ENCODE measurements at regions not wholly inside any gene's neighbourhood (a gene's known extent, or its start where the extent isn't known, plus 50 kb on each side); places are given as distances from the start of the nearest gene placed in this dataset.

DNA sequence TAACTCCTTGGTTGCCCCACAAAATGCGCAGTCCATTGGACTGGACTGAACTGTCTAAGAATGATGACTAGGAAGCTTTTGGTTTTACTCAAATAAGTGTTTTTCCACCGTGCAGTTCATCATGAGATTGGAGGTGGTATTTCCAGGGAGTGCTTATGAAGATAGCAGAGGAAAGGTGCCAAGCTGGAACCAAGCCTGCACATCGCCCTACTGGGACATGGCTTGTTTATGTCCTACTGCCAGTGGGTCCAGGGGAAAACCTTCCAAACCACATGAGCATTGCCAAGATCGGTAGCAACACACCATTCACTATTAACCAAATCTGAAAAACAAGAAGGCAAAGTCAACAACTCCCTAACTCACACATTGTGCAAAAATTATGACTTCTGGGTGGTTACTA lies 54.7 kb upstream of the DSCAM start:
- TF ChIP-seq, protein P1, sequence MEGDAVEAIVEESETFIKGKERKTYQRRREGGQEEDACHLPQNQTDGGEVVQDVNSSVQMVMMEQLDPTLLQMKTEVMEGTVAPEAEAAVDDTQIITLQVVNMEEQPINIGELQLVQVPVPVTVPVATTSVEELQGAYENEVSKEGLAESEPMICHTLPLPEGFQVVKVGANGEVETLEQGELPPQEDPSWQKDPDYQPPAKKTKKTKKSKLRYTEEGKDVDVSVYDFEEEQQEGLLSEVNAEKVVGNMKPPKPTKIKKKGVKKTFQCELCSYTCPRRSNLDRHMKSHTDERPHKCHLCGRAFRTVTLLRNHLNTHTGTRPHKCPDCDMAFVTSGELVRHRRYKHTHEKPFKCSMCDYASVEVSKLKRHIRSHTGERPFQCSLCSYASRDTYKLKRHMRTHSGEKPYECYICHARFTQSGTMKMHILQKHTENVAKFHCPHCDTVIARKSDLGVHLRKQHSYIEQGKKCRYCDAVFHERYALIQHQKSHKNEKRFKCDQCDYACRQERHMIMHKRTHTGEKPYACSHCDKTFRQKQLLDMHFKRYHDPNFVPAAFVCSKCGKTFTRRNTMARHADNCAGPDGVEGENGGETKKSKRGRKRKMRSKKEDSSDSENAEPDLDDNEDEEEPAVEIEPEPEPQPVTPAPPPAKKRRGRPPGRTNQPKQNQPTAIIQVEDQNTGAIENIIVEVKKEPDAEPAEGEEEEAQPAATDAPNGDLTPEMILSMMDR (IDR thresholded peaks at IDR 0.05; ENCODE audit: low read depth, low read length) = no peak
- DNase-seq (ENCODE audit: low read depth, low spot score) = no peak
- Histone ChIP-seq H3K4me3 (ENCODE audit: low read depth, low read length) (no peak overlapping the region), H3K27me3 (ENCODE audit: control insufficient read depth, insufficient read depth, low read length) (no peaks in the 10 kb centered on the region), H3K27ac (ENCODE audit: low read depth, low read length) (no peak overlapping the region), H3K9me3 (ENCODE audit: control insufficient read depth, insufficient read depth, low read length) (peaks cover 34% of the 10 kb centered on the region)
- POLR2A ChIA-PET = no interaction called here
- CTCF ChIA-PET = no interaction called here

DNA sequence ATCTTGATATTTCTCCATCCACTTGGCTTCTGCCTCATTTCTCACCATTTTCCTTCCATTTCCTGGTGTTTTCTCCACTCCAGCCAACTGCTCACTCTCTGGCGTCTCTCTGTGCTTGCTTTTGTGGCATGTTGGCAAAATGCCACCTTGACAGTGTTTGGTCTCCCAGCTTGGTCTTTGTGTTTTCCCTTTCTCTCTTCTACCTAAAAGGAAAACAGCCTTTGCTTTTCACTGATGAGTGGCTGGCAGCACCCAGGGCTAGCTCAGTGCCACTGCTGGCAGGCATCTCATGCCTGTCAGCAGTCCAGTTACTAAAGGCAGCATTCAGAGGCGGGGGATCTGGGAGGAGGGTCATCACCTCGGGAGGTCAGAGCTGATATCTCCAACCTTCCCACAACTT lies 55.3 kb upstream of the DSCAM start:
- no peak overlapping the region for H3K27ac ChIP-seq (ENCODE audit: low read depth, low read length)
- peaks cover 31% of the 10 kb centered on the region for H3K9me3 ChIP-seq (ENCODE audit: control insufficient read depth, insufficient read depth, low read length)
- CTCF ChIA-PET = no interaction called here
- POLR2A ChIA-PET = no interaction called here
- no peak for DNase-seq (ENCODE audit: low read depth, low spot score)
- TF ChIP-seq, protein P1 (IDR thresholded peaks at IDR 0.05; ENCODE audit: low read depth, low read length) = no peak
- H3K27me3 ChIP-seq (ENCODE audit: control insufficient read depth, insufficient read depth, low read length) = no peaks in the 10 kb centered on the region
- H3K4me3 ChIP-seq (ENCODE audit: low read depth, low read length) = no peak overlapping the region

DNA sequence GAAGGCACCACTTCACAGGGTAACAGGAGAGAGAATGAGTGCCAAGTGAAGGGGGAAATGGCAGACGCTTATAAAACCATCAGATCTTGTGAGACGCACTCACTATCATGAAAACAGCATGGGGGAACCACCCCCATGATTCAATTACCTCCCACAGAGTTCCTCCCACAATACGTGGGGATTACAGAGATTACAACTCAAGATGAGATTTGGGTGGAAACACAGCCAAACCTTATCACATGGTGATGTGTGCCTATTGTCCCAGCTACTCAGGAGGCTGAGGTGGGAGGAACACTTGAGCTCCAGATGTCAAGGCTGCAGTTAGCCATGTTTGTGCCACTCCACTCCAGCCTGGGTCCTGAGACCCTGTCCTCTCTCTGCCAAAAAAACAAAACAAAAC lies 56.0 kb upstream of the DSCAM start:
- Histone ChIP-seq H3K27ac (ENCODE audit: low read depth, low read length) (no peak overlapping the region), H3K4me3 (ENCODE audit: low read depth, low read length) (no peak overlapping the region), H3K9me3 (ENCODE audit: control insufficient read depth, insufficient read depth, low read length) (peaks cover 27% of the 10 kb centered on the region), H3K27me3 (ENCODE audit: control insufficient read depth, insufficient read depth, low read length) (no peaks in the 10 kb centered on the region)
- CTCF ChIA-PET = no interaction called here
- no peak for DNase-seq (ENCODE audit: low read depth, low spot score)
- POLR2A ChIA-PET = no interaction called here
- TF ChIP-seq, protein P1 (IDR thresholded peaks at IDR 0.05; ENCODE audit: low read depth, low read length) = no peak

DNA sequence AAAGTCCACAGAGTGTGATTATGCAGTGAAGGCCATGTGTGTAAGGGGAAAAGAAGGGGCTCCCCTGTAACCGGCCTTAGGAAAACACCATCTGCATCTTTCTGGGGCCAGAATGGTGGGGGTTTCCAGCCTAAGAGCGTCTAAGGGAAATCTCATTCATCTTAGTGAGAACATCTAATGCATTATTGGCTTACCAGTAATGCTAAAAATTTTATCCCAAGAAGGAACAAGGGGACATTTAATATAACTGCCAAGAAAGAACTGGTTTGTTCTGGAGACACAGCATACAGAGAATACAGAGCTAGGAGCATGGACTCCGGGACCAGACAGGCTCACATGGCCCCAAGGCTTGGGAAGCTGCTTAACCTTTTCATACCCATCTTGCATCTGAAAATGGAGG lies 58.3 kb upstream of the DSCAM start:
- CTCF ChIA-PET = no interaction called here
- POLR2A ChIA-PET = no interaction called here
- TF ChIP-seq, protein P1 (IDR thresholded peaks at IDR 0.05; ENCODE audit: low read depth, low read length) = no peak
- Histone ChIP-seq H3K27me3 (ENCODE audit: control insufficient read depth, insufficient read depth, low read length) (no peaks in the 10 kb centered on the region), H3K9me3 (ENCODE audit: control insufficient read depth, insufficient read depth, low read length) (peaks cover 40% of the 10 kb centered on the region), H3K4me3 (ENCODE audit: low read depth, low read length) (no peak overlapping the region), H3K27ac (ENCODE audit: low read depth, low read length) (no peak overlapping the region)
- DNase-seq (ENCODE audit: low read depth, low spot score) = no peak

DNA sequence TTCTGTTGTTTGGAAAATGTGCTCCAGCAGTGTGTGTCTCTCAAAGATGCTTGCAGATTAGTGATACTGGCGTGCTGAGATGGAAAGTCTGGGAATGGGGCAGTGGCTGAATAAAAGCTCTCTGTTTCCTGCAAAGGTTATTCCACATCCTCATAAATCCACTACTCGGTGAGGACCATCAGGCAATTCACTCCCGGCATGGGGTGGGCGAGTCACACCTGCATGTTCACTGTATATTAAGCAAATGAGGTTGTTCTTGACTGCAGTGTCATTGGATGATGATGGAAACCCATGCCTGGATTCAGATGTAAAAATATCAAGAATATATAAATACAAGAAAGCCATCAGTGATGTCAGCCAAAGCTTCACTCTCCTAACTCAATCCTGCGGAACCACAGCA lies 65.4 kb upstream of the DSCAM start:
- POLR2A ChIA-PET = no interaction called here
- Histone ChIP-seq H3K27me3 (ENCODE audit: control insufficient read depth, insufficient read depth, low read length) (no peaks in the 10 kb centered on the region), H3K27ac (ENCODE audit: low read depth, low read length) (no peak overlapping the region), H3K4me3 (ENCODE audit: low read depth, low read length) (no peak overlapping the region), H3K9me3 (ENCODE audit: control insufficient read depth, insufficient read depth, low read length) (peaks cover 54% of the 10 kb centered on the region)
- CTCF ChIA-PET = no interaction called here
- DNase-seq (ENCODE audit: low read depth, low spot score) = no peak
- TF ChIP-seq, protein P1 (IDR thresholded peaks at IDR 0.05; ENCODE audit: low read depth, low read length) = no peak
